22Rv1 (cell line): ENCODE measurements at regions not wholly inside any gene's neighbourhood (a gene's known extent, or its start where the extent isn't known, plus 50 kb on each side); places are given as distances from the start of the nearest gene placed in this dataset.

Experiments
- CTCF ChIP-seq: fragments of 450-650 bp; IDR thresholded peaks from 2 replicates; pipeline ENCODE4 v1.5.1; 2017; ENCODE audit warnings: mild to moderate bottlenecking
- ZFX ChIP-seq: fragments of 450-650 bp; IDR thresholded peaks from 2 replicates; pipeline ENCODE4 v1.6.1; 2017; ENCODE audit warnings: antibody characterized with exemption, borderline replicate concordance

DNA sequence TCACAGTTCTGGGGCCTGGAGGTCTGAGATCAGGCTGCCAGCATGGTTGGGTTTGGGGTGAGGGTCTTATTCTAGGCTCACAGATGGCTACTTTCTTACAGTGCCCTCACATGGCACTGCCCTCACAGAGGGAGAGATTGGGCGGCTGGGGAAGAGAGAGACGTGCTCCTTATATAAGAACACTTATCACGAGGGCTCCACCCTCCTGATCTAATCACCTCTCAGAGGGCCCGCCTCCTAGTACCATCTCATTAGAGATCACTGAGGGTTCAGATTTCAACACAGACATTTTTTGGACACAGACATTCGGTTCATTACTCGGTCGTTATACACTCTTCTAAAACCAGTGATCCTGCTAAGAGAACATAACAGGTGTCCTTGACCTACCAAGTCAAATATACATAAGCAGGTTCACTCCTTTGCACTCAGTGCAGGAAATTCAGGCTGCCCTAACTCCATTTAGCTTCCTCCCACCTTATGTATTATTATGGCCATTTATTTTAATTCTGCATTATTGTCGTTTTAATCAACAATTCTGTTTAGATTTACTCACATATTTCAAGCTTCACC, 121.7 kb downstream of the ICE1 start:
- TF ChIP-seq CTCF (no peak), ZFX (no peak)
